GM12865 (cell line): ENCODE measurements at regions not wholly inside any gene's neighbourhood (a gene's known extent, or its start where the extent isn't known, plus 50 kb on each side); places are given as distances from the start of the nearest gene placed in this dataset.
A peak's percentile ranks its signal among the peaks of the same experiment; 100 is the strongest.
"Not testable (repeated sequence)": the region's sequence is repeated elsewhere in the genome, so short reads cannot be mapped to it uniquely, and the experiment has no call there.

ENCODE experiments used
- DNase-seq: peaks from one replicate; pipeline ENCODE4 v3.0.0; 2010; ENCODE audit warnings: low read depth
- H3K4me3 ChIP-seq: 2 replicates; pipeline ENCODE4 v1.5.1; 2011; ENCODE audit warnings: mild to moderate bottlenecking, low read depth, low read length, control low read depth
- TF ChIP-seq, protein P1 (sequence below): IDR thresholded peaks from 2 replicates; pipeline ENCODE4 v1.5.1; 2011; ENCODE audit warnings: low read length, control low read depth, low read depth, inconsistent platforms; ENCODE audit not compliant: insufficient read depth; ENCODE audit errors: missing control alignments

DNA sequence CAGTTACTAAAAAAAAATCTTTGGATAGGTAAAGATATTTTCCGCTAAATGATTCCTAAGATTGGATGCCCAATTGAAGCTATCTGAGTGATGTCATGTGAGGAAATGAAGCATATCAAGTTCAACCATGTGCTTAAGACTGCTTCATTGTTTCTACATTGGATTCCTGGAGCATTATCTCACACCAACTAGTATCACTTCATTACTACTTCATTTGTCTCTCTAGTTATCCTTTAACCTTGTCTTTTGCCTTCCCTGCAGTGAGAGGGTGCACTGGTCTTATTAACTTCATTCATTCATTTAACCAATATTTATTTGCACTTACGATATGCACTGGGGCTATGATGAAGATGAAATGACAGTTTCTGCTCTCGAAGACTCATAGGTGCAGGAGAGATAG, 198.1 kb downstream of the SLC38A4 start:
- TF ChIP-seq, protein P1, sequence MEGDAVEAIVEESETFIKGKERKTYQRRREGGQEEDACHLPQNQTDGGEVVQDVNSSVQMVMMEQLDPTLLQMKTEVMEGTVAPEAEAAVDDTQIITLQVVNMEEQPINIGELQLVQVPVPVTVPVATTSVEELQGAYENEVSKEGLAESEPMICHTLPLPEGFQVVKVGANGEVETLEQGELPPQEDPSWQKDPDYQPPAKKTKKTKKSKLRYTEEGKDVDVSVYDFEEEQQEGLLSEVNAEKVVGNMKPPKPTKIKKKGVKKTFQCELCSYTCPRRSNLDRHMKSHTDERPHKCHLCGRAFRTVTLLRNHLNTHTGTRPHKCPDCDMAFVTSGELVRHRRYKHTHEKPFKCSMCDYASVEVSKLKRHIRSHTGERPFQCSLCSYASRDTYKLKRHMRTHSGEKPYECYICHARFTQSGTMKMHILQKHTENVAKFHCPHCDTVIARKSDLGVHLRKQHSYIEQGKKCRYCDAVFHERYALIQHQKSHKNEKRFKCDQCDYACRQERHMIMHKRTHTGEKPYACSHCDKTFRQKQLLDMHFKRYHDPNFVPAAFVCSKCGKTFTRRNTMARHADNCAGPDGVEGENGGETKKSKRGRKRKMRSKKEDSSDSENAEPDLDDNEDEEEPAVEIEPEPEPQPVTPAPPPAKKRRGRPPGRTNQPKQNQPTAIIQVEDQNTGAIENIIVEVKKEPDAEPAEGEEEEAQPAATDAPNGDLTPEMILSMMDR: no peak
- H3K4me3 ChIP-seq: no peak overlapping the region
- DNase-seq: no peak

DNA sequence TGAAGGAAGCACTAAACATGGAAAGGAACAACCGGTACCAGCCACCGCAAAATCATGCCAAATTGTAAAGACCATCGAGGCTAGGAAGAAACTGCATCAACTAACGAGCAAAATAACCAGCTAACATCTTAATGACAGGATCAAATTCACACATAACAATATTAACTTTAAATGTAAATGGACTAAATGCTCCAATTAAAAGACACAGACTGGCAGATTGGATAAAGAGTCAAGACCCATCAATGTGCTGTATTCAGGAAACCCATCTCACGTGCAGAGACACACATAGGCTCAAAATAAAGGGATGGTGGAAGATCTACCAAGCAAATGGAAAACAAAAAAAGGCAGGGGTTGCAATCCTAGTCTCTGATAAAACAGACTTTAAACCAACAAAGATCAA, 206.3 kb downstream of the SLC38A4 start:
- not testable (repeated sequence) for DNase-seq, H3K4me3 ChIP-seq

DNA sequence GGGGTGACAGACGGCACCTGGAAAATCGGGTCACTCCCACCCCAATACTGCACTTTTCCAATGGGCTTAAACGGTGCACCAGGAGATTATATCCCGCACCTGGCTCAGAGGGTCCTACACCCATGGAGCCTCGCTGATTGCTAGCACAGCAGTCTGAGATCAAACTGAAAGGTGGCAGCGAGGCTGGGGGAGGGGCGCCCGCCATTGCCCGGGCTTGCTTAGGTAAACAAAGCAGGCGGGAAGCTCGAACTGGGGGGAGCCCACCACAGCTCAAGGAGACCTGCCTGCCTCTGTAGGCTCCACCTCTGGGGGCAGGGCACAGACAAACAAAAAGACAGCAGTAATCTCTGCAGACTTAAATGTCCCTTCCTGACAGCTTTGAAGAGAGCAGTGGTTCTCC, 208.1 kb downstream of the SLC38A4 start:
- H3K4me3 ChIP-seq, DNase-seq: not testable (repeated sequence)

DNA sequence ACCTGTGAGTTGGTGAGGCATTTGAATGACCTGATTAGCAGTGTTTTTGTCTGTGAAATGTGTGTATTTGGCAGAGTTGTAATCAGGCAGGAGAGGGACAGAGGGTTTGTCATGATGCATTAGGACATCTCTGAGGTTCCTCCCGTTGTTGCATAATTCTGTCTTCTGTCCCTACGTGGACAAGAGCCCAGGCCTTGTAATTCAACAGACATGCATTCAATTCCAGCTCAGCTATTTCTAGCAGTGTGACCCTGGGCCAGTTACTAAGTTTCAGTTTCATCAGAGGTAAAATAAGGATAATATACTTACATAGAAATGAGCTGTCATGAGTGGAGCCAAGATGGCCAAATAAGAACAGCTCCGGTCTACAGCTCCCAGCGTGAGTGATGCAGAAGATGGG, 208.6 kb downstream of the SLC38A4 start:
- TF ChIP-seq, protein P1: no peak
- no peak for DNase-seq
- H3K4me3 ChIP-seq: no peak overlapping the region

DNA sequence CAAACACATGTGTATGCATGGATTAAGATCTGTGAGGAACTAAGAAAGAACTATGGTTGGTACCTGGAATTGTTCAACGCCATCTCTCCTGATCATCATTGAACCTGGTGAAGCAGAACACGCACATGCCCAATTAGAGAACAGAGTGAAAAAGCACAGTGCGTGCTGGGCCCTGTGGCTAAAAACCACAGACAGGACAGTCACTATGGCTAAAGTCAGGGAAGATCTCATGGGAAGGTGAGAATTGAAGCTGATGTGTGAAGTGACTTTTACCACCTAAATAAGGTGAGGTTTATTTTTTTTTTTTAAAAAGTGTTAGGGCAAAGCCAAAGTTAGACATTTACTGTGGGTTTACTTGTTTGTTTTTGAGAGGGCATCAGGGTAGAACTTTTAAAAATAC, 215.0 kb downstream of the SLC38A4 start:
- DNase-seq: no peak
- H3K4me3 ChIP-seq: no peak overlapping the region
- TF ChIP-seq, protein P1: no peak

DNA sequence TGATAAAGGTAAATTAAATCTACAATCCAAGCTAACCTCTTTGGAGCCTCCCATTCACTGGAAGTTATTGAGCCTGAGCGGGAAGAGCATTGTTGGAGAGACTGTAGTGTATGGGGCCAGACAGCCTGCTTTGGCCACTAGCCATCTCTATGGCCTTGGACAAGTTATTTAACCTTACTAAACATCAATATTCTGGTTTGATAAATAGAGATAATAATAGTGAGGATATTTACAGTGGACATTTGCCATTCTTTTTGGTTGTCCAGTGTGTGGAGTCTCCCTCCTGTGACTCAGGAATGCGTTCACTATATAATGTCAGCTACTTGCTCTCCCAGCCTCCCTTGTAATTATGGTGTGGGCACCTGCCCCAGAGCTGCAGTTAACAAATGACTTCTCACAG, 216.1 kb downstream of the SLC38A4 start:
- no peak for DNase-seq
- H3K4me3 ChIP-seq: no peak overlapping the region
- TF ChIP-seq, protein P1: no peak

DNA sequence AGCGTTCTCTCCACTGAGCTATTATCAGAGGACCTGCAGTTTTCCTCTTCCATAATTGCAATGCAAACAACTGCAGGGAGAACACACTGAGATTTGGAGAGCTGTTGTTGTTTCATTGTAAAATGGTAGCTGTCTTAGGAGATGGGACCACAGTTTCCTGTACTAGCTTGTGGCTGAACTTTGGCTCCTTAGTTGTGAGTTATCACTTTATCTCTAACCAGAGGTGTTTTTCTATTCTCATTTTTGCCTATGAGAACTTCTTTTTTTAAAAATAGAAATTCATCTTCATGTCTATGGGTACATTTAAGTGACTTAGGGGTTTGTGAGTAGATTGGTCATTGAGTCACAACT, 216.5 kb downstream of the SLC38A4 start:
- peak; percentile 25 for DNase-seq
- H3K4me3 ChIP-seq: no peak overlapping the region
- TF ChIP-seq, protein P1: no peak

DNA sequence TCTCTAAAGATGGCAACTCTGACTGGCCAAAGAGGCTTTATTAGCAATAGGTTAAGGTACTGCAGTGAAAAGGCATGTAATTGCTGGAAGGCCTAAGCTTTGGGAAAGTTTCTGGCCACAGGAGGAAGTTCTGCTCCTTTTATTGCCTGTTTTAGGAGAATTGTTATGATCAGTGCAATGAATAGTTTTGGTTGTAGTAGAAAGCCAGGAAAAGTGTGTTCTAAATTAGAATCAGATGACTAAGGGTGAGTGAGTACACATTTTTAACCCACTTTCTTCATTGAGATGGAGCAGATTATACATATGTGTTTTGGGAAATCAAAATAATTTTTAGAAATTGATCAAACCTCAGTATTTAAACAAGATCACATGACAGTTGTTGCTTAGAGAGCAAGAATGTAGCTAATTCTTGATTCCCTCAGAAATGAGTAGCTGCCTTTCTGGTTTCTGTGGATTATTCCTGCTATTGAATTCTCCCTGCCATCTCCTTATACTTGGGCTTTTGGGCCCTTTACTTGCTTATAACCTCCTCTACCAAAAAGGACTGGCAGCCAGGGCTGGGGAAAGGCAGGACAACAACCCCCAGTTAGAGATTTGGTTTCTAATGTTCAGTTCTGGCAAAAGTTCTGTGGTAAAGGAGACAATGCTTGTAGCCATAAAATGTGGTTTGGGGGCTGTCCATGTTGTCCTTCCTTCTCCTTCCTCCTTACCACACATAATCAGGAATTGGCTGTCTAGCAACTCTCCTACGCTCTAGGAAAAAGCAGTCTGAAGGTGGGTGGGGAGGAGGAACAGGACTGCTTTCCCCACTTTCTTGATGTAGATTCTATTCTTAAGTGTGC, 217.1 kb downstream of the SLC38A4 start:
- no peak for DNase-seq
- TF ChIP-seq, protein P1: no peak
- no peak overlapping the region for H3K4me3 ChIP-seq
